HG02852 (cell line): ENCODE measurements at regions not wholly inside any gene's neighbourhood (a gene's known extent, or its start where the extent isn't known, plus 50 kb on each side); places are given as distances from the start of the nearest gene placed in this dataset.
"Not testable (repeated sequence)": the region's sequence is repeated elsewhere in the genome, so short reads cannot be mapped to it uniquely, and the experiment has no call there.

Source experiments
- ATAC-seq: cut with Tn5 transposase; IDR thresholded peaks from one replicate; pipeline ENCODE4 v1.9.1; 2021; ENCODE audit warnings: mild to moderate bottlenecking, moderate library complexity; ENCODE audit not compliant: unreplicated experiment

DNA sequence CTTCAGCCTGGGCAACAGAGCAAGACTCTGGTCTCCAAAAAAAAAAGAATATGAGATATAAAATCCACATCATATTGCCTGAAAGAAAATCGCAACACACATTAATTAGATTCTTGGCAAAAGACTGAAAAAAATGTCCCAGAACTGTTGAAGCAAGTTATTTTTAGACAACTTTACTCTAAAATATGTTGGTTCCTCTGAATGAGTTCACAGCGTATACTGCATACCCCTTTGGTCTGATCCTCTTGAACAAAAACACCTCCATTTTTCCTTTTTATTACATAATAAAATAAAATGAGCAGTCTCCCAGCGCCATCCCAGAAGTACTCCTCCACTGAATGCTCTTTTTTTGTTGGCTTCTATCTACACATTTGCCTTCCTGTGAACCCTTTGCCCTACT lies 126.0 kb upstream of the TMEM170B start:
- no peak for ATAC-seq

DNA sequence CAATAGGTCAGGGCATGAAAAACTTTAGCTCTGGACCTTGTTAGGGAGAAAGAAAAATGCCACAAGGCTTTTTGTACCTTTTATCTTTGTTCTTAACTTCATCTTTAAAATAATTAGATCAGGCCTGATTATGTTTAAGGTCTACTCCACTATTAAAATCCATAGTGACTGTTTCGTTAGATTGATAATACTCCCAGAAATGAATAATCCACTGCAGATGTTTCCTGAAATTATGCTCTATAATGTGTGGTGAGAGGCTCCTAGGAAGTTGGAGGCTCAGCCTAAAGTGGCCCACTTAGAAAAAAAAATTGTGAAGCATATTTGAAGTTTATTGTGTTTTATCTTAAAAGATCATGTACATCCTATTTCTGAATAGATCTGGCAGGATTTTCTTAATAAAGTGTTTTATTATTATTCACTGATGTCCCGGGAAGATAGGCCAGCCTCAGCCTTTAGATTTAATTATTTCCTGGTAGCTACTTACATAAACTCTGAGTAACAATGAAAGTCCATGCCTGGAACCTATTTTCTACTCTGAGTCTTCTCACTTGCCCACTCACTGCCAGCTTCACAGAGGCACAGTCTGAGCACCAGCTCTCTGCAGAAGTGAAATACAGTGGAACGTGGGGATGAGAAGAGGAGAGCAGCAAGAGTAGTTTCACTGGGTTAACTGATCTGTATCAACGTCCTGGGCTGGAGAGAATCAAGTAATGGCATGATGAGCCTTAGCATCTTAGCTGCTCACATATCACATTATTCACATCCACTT lies 126.8 kb upstream of the TMEM170B start:
- ATAC-seq, result peak; percentile 40

DNA sequence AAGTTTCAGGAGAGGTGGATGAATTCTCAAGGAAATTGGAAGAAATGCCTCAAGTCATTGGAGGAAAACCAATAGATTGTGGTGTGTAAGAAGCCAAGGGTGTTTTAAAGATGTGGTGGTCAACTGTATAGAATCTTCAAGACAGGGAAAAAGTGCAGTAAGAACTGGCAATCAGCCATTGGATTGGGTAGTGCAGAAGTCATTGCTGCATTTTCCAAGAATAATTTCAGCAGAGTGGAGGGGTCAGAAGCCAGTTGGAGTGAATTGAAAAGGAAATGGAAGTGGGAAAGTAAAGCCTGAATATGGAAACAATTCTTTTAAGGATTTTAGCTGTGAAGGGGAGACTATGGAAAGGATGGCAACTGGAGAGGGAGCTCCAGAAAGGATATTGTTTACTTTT lies 128.2 kb upstream of the TMEM170B start:
- ATAC-seq, result no peak

DNA sequence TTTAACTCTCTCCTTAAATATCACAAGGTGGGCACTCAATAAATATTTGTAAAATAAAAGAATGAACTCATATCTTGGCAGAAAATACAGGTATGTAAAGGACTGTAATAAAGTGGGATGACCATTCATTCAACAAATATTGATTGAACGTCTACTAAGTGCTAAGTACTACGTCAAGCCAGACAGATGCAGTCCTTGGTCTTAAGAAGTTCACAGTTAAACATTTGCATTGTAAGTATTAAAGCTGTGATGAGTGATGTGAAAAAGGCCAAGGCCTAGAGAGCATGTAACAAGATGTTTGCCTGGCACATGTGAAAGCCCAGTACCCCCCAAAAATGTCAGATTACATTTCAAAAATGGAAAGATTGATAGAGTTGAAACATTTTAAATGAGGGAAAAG lies 130.1 kb upstream of the TMEM170B start:
- no peak for ATAC-seq

GRCh38 chr6:11404838-11405237 lies 132.7 kb upstream of the TMEM170B start:
- ATAC-seq, result no peak

DNA sequence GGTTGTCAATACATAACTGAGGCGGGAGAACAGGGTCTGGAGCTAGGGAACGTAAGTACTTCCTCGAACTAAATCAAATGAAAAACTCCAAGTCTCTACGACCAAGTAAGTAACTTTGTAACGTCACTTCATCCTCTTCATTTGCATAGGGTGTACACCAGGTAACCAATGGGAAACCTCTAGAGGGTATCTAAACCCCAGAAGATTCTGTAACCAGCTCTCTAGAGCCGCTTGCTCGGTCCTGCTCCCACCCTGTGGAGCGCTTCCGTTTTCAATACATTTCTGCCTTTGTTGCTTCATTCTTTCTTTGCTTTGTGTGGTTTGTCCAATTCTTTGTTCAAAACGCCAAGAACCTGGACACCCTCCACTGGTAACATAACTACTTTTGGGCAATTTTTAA lies 133.5 kb upstream of the TMEM170B start:
- ATAC-seq, result peak; percentile 69

- no peak for ATAC-seq
Observed at GRCh38 chr6:11403035-11403601, 134.4 kb upstream of the TMEM170B start.

GRCh38 chr6:11402581-11402980 lies 135.0 kb upstream of the TMEM170B start:
- not testable (repeated sequence) for ATAC-seq

GRCh38 chr6:11401954-11402353 lies 135.6 kb upstream of the TMEM170B start:
- ATAC-seq, result not testable (repeated sequence)

DNA sequence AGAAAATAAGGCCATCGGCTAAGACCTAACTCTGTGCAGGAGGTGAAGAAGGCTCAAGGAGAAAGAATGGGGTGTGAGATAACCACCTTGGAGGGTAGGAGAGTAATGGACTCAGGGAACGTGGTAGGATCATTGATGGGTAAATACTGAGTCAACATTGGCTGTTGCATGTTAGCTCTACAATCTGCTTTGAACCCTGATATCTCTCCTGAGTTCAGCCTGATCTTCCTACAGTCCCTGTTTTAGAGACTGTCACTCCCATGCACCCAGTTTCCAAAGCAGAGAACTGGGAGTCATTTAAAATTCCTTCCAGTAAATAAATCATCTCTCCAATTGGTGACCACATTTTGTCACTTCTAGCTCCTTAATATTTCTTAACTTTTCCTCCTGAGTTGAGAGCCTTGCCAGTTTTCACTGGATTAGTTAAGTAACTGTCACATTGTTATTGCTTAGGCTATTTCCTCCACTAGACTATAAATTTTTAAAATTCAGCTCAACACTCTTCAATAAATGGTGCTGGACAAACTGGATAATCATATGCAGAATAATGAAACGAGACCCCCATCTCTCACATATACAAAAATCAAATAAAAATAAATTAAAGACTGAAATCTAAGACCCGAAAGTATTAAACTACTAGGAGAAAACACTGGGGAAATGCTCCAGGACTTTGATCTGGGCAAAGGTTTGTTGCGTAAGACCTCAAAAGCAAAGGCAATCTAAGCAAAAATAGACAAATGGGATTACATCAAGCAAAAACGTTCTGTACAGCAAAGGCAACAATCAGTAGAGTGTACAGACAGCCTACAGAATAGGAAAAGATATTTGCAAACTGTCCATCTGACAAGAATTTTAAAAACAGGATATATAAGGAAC lies 138.9 kb upstream of the TMEM170B start:
- ATAC-seq, result no peak

- no peak for ATAC-seq
Observed at GRCh38 chr6:11397622-11398450, 139.7 kb upstream of the TMEM170B start.

- ATAC-seq, result no peak
Observed at GRCh38 chr6:11396860-11397259, 140.7 kb upstream of the TMEM170B start.

DNA sequence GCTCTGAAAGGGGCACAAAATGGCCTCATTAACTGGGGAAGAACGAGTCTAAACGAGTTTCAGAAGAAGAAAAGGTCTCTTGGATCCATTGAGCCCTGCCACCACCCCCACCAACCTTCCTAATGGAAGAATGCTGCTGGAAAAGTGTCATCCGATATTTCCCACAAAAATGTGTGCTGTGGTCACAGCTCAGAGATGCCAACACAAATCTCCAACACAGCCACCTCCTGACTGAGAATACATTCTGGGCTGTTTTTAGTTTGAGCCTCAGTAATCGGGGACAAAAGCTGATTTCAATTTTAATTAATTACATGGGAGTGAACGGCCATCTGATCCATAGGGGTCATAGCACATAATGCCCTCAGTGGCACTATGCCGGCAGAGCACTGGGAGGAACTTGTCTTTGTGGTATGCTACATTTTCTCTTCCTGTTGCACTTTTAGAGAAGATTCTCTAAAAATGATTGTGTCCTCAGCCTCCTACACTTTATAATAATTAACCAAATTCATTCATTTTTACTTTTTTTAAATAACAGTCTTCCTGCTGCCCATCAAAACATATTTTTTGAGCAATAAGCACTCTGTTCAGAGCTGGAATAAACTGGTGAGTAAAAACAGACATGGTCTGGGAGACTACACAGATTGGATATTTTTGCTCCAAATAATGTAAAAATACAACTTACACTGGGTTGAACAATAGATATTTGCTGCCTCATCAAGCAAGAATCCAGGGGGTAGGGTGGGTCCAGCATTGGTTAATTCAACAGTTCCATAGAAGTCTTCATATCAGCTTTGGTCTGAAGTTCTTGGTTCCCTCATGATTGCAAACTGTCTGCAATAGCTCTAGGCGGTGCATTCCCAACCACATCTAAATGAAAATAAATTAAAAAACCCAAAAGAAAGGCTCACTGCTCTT lies 143.6 kb upstream of the TMEM170B start:
- no peak for ATAC-seq

DNA sequence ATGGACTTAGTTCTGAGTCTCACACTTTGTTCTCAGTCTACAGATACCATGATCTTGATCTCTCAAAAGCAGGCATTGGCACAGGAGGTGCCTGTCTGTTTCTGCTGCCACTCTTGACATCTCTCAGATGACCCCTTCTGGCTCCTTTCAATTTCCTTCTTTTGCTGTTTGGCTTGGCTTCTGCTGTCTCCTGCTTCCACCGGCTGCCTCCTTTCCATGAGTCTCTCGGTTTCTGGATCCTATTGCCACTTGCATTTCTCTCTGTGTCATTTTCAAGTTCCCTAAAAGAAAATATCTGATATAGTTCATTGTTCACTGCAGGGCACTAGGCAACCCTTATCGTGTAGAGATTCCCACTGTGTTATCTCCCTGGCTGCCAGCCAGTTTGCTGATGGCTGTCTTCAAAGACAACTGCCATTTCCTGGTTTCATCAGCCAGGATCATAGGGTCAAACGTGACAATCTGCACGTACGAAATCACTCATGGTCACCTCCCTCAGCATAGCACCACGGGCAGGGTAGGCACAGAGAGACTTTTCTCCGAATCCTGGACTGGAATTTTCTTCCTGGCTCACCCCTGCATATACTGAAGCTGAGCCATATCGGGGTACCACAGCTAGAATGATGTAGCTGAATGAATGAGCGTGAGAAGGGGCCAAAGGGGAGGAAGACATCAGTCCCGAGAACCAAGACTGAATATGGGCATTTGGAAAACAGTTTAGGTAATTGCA lies 144.6 kb upstream of the TMEM170B start:
- no peak for ATAC-seq

GRCh38 chr6:11391934-11392777 lies 145.4 kb upstream of the TMEM170B start:
- no peak for ATAC-seq

DNA sequence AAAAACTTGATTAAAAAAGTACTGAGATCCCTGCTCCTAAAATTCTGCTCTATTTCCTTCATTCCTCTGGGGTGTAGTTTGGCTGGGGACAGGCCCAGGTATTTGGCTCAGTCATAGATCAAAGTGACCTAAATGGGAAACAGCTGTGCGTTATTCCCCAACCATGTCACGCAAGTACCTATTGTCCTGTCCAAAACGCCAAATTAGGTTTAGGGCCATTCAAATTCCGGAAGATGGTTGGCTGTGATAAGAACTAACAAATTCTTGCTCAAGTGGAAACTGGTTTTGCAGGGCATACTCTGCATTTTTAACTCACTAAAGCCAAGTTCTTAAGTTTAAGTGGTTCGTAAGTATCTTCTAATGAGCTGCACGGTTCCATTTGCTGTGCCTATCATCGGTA lies 147.6 kb upstream of the TMEM170B start:
- no peak for ATAC-seq

DNA sequence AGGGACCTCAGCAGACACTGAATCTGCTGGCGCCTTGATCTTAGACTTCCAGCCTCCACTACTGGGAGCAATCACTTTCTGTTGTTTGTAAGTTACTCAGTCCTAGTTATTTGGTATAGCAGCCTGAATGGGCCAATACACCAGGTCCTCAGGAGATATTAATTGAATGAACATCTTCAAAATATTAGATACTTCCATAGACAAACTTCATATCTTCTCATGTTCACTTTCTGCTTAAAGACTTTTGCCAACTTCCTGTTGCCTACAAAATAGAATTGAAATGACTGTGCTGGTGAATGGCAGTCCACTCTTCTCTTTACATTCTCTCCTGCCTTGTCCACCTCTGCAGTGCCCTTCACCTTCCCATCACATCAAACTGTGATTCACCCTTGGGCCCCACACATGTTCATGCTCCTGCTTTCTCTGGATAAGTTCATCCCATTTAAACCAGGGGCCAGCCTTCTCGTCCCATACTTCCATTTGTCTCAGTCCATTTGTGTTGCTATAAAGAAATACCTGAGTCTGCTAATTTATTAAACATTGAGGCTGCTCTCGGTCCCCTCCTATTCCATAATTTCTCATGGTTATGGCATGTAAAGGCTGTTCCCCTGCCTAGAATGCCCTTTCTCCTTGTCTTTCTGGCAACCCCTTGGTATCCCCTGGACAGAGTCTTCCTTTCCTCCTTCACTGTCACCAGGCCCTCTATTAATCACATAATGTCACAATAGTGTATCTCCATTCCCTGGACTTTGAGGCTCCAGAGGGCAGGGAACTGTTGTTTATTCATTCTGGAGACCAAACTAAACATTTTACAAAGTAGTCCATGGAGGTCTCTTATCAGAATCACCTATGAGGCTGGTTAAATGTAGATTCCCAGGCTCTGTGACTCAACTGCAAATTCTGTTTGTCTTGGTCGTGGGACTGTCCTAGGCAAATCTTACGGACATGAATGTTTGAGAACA lies 148.3 kb upstream of the TMEM170B start:
- ATAC-seq, result no peak
